ENCODE measurements at regions not wholly inside any gene's neighbourhood (a gene's known extent, or its start where the extent isn't known, plus 50 kb on each side); places are given as distances from the start of the nearest gene placed in this dataset.

- TF ChIP-seq, protein P1, sequence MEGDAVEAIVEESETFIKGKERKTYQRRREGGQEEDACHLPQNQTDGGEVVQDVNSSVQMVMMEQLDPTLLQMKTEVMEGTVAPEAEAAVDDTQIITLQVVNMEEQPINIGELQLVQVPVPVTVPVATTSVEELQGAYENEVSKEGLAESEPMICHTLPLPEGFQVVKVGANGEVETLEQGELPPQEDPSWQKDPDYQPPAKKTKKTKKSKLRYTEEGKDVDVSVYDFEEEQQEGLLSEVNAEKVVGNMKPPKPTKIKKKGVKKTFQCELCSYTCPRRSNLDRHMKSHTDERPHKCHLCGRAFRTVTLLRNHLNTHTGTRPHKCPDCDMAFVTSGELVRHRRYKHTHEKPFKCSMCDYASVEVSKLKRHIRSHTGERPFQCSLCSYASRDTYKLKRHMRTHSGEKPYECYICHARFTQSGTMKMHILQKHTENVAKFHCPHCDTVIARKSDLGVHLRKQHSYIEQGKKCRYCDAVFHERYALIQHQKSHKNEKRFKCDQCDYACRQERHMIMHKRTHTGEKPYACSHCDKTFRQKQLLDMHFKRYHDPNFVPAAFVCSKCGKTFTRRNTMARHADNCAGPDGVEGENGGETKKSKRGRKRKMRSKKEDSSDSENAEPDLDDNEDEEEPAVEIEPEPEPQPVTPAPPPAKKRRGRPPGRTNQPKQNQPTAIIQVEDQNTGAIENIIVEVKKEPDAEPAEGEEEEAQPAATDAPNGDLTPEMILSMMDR (IDR thresholded peaks at IDR 0.05) = no peak
- no peak for TF ChIP-seq POLR2A (IDR thresholded peaks at IDR 0.05)
Measured at GRCh38 chr10:62560201-62560819, 186.1 kb downstream of the ZNF365 start.
